ENCODE measurements at regions not wholly inside any gene's neighbourhood (a gene's known extent, or its start where the extent isn't known, plus 50 kb on each side); places are given as distances from the start of the nearest gene placed in this dataset.
"Not testable (repeated sequence)": the region's sequence is repeated elsewhere in the genome, so short reads cannot be mapped to it uniquely, and the experiment has no call there.

DNA sequence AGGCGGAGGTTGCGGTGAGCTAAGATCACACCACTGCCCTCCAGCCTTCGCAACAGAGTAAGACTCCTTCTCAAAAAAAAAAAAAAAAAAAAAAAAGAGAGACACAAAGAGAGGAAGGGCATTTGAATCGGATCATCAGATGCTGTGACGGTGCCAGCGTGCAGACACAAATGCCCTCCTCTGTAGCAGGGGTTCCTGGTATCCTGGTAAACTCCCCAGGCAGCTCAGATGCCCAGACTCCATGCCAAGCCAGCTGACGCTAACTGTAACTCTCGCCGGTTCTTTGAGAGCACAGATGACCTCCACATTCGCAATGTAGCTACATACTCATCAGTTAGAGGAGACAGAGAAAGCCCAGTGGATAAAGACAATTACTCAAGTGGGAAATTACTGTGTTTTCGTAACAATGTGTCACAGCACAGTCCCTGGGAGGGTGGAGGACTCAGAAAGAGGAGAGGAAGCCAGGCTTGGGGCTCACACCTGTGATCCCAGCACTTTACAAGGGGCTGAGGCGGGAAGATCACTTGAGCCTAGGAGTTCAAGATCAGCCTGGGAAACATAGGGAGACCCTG, 153.1 kb downstream of the BRD1 start:
- FAIRE-seq: no peak

DNA sequence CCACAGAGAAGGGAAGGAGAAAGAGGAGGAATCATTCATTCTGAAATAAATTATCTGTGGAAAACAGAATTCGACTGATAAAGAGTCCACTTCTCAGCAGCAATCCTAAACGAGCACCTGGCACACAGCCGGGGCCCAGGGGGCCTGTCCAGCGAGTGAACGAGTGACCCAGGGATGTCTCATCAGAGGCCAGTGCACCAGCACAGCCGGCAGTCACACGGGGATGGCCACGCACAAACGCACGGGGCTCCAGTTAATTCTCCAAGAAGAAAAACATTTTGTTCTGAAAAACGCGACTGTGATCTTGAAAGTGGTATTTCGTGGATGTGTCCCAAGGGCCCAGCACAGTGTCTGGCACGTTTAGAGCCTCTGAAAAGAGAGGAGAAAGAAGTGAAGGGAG, 154.6 kb downstream of the BRD1 start:
- no peak for FAIRE-seq

DNA sequence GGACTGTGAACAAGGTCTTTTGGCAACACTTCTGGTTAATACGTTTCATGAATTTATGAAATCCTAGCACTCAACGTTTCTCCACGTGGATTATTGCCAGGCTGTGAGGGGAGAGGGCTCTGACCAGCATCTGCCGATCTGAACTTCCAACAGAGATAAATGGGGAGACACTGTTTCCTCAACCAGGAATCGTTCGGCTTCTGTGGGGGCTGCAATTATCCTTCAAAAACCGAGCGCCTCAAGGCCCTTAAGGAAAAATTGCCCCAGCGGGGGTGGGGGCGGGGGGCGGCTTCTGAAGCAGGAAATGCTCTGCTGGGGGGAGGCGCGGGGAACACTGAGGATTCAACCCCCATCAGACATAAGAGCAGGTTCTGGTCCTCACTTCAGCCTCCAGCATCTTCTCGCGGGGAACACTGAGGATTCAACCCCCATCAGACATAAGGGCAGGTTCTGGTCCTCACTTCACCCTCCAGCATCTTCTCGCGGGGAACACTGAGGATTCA, 155.6 kb downstream of the BRD1 start:
- FAIRE-seq: no peak

- FAIRE-seq: no peak
Observed at GRCh38 chr22:49671331-49672013, 156.2 kb downstream of the BRD1 start.

DNA sequence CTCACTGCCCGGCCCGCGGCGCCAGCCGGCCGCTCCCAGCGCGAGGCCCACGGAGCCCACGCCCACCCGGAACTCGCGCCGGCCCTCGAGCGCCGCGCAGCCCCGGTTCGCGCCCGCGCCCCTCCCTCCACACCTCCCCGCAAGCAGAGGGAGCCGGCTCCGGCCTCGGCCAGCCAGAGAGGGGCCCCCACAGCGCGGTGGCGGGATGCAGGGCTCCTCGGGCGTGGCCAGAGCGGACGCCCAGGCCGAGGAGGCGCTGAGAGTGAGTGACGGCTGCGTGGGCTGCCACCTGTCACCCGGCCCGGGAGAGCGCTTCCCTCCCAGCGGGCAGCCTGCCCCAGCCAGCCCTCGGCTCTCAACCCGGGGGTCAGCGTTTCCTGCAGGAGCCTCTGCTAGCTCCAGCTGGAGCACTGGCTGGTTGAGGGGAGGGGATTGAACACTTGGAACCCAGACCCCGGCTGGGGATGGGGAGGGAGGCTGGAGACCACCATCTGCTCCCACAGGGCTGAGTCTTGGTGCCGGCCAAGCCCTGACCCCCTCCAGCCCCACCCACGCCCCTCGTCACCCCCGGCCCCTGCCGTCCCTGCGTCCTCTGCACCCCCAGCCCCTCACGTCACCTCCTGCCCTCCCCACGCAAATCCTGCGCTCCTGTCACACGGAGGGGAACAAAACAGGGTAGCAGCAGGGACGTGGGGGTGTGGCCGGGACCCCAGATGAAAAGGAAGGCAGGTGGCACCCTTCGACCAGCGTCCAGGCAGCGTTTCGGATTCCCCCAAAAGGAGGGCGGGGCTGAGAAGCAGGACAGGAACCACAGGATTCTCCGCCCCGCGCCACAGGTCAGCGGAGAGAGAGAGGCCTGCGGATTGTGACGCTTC, 157.0 kb downstream of the BRD1 start:
- no peak for FAIRE-seq

DNA sequence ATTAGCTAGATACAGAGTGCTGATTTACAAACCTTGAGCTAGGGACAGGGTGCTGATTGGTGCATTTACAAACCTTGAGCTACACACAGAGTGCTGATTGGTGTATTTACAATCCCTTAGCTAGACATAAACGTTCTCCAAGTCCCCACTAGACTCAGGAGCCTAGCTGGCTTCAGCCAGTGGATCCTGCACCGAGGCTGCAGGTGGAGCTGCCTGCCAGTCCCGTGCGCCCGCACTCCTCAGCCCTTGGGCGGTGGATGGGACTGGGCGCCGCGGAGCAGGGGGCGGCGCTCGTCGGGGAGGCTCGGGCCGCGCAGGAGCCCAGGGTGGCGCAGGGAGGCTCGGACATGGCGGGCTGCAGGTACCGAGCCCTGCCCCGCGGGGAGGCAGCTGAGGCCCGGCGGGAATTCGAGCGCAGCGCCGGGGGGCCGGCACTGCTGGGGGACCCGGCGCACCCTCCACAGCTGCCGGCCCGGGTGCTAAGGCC, 157.7 kb downstream of the BRD1 start:
- not testable (repeated sequence) for FAIRE-seq

- FAIRE-seq: not testable (repeated sequence)
Observed at GRCh38 chr22:49669427-49669968, 158.2 kb downstream of the BRD1 start.

DNA sequence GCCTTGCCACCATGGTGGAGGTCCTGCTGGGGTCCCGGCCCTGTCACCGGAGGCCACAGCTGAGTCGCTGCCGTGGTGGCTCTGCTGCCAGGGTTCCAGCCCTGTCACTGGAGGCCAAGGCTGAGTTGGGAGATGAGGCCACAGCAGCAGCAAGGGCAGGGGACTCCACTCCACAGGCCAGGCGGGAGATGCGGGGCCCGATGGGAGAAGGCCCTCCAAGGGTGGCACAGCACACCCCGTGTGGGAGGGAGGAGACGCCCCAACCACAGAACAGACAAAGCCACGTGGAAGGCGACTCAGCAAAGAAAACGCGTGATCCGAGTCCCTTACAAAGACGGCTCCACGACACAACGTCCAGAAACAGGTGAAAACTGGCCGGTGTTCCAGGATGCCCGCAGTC, 159.3 kb downstream of the BRD1 start:
- FAIRE-seq: no peak

DNA sequence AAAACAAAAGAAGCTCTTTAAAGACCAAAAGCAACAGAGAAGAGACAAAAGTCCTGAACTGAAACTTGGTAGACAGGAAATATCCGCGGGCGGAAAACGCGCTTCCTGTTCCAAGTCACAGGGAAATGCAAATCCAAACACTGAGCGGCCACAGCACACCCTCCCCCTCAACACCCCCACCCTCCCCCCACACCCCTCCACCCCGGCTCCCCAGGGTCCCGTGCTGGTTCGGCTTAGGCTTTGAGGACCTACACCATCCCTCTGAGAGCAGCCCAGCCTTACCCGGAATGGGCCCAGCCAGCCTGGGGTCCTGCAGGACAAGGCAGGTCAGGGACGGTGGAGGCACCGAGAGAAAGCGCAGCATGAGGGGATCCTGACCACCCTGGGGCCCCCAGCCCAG, 160.4 kb downstream of the BRD1 start:
- FAIRE-seq: no peak

- no peak for FAIRE-seq
Observed at GRCh38 chr22:49666146-49666809, 161.4 kb downstream of the BRD1 start.

DNA sequence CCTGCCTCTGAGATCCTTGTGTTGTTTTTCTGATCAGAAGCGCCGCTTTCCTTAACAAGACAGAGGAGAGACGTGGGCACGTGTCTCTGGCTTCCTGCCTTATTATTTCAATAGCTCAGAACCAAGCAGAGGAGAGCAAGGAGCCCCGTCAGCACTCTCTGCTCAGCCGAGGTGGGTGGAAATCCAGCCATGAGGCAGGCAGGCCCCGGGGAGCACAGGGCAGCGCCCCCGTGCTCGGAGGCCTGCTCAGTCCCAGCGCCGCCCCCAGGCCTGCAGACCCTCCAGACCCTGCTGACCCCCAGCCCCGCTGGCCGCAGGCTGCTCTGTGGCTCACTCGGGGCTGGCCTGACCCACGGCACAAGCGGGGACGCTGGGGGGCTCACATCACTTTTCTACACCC, 162.8 kb downstream of the BRD1 start:
- no peak for FAIRE-seq

DNA sequence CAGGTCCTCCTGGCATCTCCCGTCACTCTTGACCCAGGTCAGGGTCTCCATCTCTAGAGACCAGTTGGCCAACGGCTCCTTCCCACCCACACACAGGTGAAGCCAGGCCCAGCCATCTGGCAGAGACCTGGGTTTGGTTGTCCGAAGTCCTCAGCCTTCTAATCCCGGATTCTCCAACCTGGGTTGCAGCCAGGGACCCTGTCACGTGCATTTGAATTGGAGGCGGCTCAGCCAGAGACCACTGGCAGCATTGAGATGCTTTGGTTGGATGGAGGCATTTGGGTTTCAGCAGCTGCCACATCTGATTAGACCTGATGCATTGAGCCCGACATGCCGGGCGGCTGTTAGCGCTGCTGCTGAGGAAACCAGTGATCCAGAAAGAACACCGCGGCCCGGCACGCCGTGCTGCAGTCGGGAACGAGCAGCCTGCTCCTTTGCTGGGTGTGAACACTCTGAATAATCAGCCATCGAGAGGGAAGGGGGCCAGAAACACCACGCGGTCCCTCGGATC, 163.2 kb downstream of the BRD1 start:
- FAIRE-seq: no peak

GRCh38 chr22:49663823-49664222, 163.8 kb downstream of the BRD1 start:
- no peak for FAIRE-seq

DNA sequence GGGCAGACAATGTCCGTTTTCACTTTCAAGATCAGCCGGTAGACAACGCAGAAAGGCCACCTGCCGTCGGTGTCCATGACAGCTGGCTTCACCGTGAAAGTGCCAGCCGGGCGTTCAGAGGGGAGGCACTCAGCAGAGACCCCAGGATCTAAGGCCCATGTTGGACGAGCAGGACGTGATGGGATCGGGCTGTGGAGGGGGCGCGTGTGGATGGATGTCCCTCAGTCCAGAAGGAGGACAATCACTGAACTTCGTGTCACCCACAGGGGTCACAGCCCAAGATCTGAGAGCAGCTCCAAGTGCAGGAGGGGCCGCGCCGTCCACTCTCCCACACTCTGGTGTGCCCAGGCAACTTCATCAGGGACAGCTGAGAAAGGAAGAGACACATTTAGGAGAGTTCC, 164.4 kb downstream of the BRD1 start:
- FAIRE-seq: no peak

DNA sequence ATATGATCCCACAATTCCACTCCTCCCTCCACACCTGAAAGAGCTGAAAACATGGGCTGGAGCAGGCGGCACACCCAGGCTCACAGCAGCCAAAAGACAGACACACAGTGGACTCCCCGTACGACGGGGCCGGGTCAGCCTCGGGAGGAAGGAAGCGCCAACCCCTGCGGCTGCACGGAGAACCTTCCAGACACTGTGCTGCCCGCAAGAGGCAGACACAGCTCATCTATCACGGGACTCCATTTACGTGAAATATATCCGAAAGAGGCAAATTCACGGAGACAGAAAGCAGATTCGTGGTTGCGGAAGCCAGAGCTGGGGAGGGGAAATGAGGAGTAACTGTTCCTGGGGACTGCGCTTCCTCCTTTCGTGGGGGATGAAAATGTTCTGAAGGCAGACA, 165.0 kb downstream of the BRD1 start:
- no peak for FAIRE-seq

DNA sequence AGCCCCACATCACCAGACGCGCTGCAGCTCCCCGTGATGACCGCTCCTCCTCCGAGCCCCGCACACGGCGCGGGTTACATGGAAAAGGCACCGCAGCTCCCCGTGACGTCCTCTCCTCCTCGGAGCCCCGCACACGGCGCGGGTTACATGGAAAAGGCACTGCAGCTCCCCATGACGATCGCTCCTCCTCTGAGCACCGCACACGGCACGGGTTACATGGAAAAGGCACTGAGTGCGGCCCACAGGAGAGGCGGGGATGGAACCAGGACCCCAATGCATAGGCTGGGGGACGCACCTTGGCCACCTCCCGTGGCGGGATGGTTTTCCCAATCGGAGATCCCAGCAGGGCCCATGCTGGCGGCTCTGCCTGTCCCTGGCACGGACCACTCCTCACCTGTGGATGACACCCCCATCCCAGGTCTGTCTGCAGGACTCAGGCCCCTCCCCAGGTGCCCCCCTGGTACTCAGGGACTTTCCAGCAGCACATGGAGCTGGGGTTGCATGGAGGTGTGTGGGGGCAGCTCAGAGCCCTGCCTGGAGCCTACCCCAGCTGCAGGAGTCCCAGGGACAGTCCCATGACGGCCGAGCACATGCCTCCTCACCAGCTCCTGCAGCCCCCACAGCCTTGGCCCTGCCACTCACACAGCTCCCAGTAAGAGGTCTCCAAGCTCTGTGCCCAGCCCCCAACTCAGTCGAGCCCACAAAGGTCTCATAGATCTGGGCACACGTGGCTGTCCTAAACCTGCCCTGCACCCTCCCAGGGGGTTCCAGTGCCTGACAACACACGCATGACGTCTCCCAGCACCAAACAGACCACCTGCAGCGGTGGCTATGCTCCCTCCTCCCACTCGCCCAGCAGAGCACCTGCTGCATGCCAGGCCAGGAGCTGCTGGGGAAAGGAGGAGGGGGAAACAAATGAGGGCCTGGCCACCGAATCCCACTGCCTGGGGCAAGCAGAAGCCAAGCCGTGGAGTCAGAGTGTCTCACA, 166.6 kb downstream of the BRD1 start:
- no peak for FAIRE-seq

GRCh38 chr22:49660321-49660720, 167.4 kb downstream of the BRD1 start:
- FAIRE-seq: no peak

- no peak for FAIRE-seq
Observed at GRCh38 chr22:49659924-49660315, 167.8 kb downstream of the BRD1 start.

- FAIRE-seq: no peak
Observed at GRCh38 chr22:49659281-49659923, 168.3 kb downstream of the BRD1 start.

DNA sequence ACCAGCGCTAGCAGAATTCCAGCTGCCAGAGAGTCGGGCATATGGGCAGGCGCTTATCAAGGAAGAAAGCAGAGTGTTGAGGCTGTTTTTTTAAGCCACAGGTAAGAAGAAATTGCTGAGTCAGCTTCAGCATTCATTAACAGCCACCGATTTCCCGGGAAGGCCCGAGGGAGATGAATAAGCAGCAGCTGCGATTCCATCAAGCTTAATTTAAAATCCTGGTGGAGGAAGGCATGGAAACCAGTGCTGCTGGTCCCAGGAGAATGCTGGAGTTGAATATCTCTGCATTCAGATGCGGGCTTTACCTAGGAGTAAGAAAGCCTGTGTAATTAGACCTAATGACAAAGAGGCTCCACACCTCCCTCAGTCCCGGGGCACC, 168.8 kb downstream of the BRD1 start:
- FAIRE-seq: no peak
